GM11168 (cell line): ENCODE measurements at regions not wholly inside any gene's neighbourhood (a gene's known extent, or its start where the extent isn't known, plus 50 kb on each side); places are given as distances from the start of the nearest gene placed in this dataset.
"Not testable (repeated sequence)": the region's sequence is repeated elsewhere in the genome, so short reads cannot be mapped to it uniquely, and the experiment has no call there.

ENCODE experiments used
- in situ Hi-C: fragments of 300-500 bp; cut with MboI; formaldehyde crosslinking; loops from one replicate; pipeline ENCODE4 v1.12.0; 2022; ENCODE audit warnings: low sequenced_read_pairs; ENCODE audit not compliant: unreplicated experiment

GRCh38 chr12:131380220-131380964 is 330.5 kb upstream of the SFSWAP start:
- in situ Hi-C loops: no loop called here

- in situ Hi-C loops: no loop called here
These were observed 329.8 kb upstream of the SFSWAP start for GRCh38 chr12:131380965-131381705.

GRCh38 chr12:131381716-131382430 is 329.0 kb upstream of the SFSWAP start:
- in situ Hi-C loops: no loop called here

- in situ Hi-C loops: no loop called here
These were observed 327.6 kb upstream of the SFSWAP start for GRCh38 chr12:131383291-131383690.

GRCh38 chr12:131383741-131384543 is 326.9 kb upstream of the SFSWAP start:
- in situ Hi-C loops: no loop called here

GRCh38 chr12:131384544-131384855 is 326.4 kb upstream of the SFSWAP start:
- in situ Hi-C loops: no loop called here

GRCh38 chr12:131385313-131386166 is 325.4 kb upstream of the SFSWAP start:
- in situ Hi-C loops: no loop called here

- in situ Hi-C loops: no loop called here
These were observed 324.7 kb upstream of the SFSWAP start for GRCh38 chr12:131386167-131386521.

GRCh38 chr12:131386781-131387180 is 324.1 kb upstream of the SFSWAP start:
- in situ Hi-C loops: no loop called here

GRCh38 chr12:131387281-131388163 is 323.4 kb upstream of the SFSWAP start:
- in situ Hi-C loops: no loop called here

- in situ Hi-C loops: not testable (repeated sequence)
These were observed 322.5 kb upstream of the SFSWAP start for GRCh38 chr12:131388164-131389053.

- in situ Hi-C loops: no loop called here
These were observed 321.6 kb upstream of the SFSWAP start for GRCh38 chr12:131389054-131390013.

GRCh38 chr12:131390412-131391334 is 320.2 kb upstream of the SFSWAP start:
- in situ Hi-C loops: no loop called here

GRCh38 chr12:131391399-131391798 is 319.5 kb upstream of the SFSWAP start:
- in situ Hi-C loops: no loop called here

GRCh38 chr12:131394752-131395151 is 316.1 kb upstream of the SFSWAP start:
- in situ Hi-C loops: not testable (repeated sequence)
